NT2/D1 (cell line): ENCODE measurements at regions not wholly inside any gene's neighbourhood (a gene's known extent, or its start where the extent isn't known, plus 50 kb on each side); places are given as distances from the start of the nearest gene placed in this dataset.

Experiments used
- SUZ12 ChIP-seq: IDR thresholded peaks from 2 replicates; pipeline ENCODE4 v1.6.1; 2011; ENCODE audit not compliant: insufficient read length, insufficient read depth; ENCODE audit errors: extremely low read depth
- YY1 ChIP-seq: IDR thresholded peaks from 2 replicates; pipeline ENCODE4 v1.6.1; 2011; ENCODE audit not compliant: insufficient read length, insufficient read depth
- ZNF274 ChIP-seq: IDR thresholded peaks from 2 replicates; pipeline ENCODE4 v1.6.1; 2011; ENCODE audit warnings: mild to moderate bottlenecking, low read depth, low read length

DNA sequence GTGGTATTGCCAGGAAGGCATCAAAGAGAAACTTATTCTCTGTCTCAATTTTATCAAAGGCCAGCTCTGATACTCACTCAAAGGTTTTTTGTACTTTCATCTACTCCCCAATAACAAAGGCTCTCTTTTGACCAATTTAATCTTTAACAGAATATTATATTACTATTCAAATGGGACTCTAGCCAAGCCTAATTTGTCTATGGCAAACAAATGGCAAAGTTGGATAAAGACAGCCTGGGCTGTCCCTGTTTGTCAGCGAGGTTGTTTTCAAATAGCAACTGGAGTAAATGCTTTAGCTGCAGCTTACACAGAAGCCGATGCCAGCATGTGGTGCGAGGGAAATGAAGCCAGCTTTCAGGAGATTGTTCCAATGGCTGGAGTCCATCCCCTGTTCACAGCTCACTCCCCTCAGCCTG lies 80.1 kb upstream of the CTNNA2 start:
- TF ChIP-seq YY1, result no peak
- TF ChIP-seq SUZ12, result no peak
- no peak for TF ChIP-seq ZNF274
